Liver (tissue), 8 donors: ENCODE measurements at regions not wholly inside any gene's neighbourhood (a gene's known extent, or its start where the extent isn't known, plus 50 kb on each side); places are given as distances from the start of the nearest gene placed in this dataset.

ENCODE experiments used
- DNase-seq: peaks from one replicate; pipeline ENCODE4 v3.0.0-alpha.2; 2017; ENCODE audit warnings: low spot score
- H3K27ac ChIP-seq, 2 donors: one replicate each; pipeline ENCODE4 v1.7.0; 2013; ENCODE audit warnings: inconsistent platforms in 2 of 2, low read length in 2 of 2, control low read depth in 1 of 2, low read depth in 1 of 2, mild to moderate bottlenecking in 1 of 2
- H3K27me3 ChIP-seq, 4 donors: one replicate each; pipeline versions ENCODE4 v1.6.1 to v1.7.0; 2013; ENCODE audit warnings: low read length in 3 of 4, inconsistent platforms in 1 of 4, mild to moderate bottlenecking in 1 of 4, moderate library complexity in 1 of 4; ENCODE audit not compliant: control insufficient read depth in 4 of 4, insufficient read depth in 4 of 4
- H3K36me3 ChIP-seq, 4 donors: one replicate each; pipeline versions ENCODE4 v1.6.1 to v1.7.0; 2013; ENCODE audit warnings: low read length in 3 of 4, mild to moderate bottlenecking in 3 of 4, low read depth in 1 of 4, moderate library complexity in 1 of 4; ENCODE audit not compliant: control insufficient read depth in 4 of 4, insufficient read depth in 3 of 4
- H3K4me1 ChIP-seq, 4 donors: one replicate each; pipeline versions ENCODE4 v1.6.1 to v1.7.0; 2013; ENCODE audit warnings: low read length in 3 of 4, mild to moderate bottlenecking in 3 of 4, moderate library complexity in 1 of 4; ENCODE audit not compliant: control insufficient read depth in 4 of 4, insufficient read depth in 4 of 4
- H3K4me3 ChIP-seq, 3 donors: one replicate each; pipeline versions ENCODE4 v1.6.1 to v1.7.0; 2013; ENCODE audit warnings: low read length in 3 of 3, control low read depth in 1 of 3, low read depth in 1 of 3, mild to moderate bottlenecking in 1 of 3
- H3K9ac ChIP-seq, 2 donors: one replicate each; pipeline ENCODE4 v1.7.0; 2013; ENCODE audit warnings: low read length in 2 of 2, mild to moderate bottlenecking in 2 of 2, moderate library complexity in 2 of 2, control low read depth in 1 of 2, low read depth in 1 of 2
- H3K9me3 ChIP-seq, 4 donors: one replicate each; pipeline versions ENCODE4 v1.6.1 to v1.7.0; 2013; ENCODE audit warnings: low read length in 3 of 4; ENCODE audit not compliant: control insufficient read depth in 4 of 4
- CTCF ChIP-seq: fragments of 150-350 bp; IDR thresholded peaks from 2 replicates; pipeline ENCODE4 v1.5.1; 2017; ENCODE audit warnings: improper control_type of control experiment, low read depth, low read length; ENCODE audit not compliant: missing input control
- EGR1 ChIP-seq, 2 donors: IDR thresholded peaks; 2 replicates each; pipeline ENCODE4 v1.6.1; 2016 to 2018; ENCODE audit warnings: antibody characterized with exemption in 2 of 2, low read depth in 2 of 2
- FOXA1 ChIP-seq: IDR thresholded peaks from 2 replicates; pipeline ENCODE4 v1.6.1; 2016; ENCODE audit warnings: antibody characterized with exemption
- FOXA2 ChIP-seq: IDR thresholded peaks from 2 replicates; pipeline ENCODE4 v1.6.1; 2016; ENCODE audit warnings: antibody characterized with exemption
- GABPA ChIP-seq, 2 donors: IDR thresholded peaks in 1 of 2; conservative IDR thresholded peaks in 1 of 2; 2 replicates each; pipeline ENCODE4 v1.6.1; 2016; ENCODE audit warnings: antibody characterized with exemption in 2 of 2, mild to moderate bottlenecking in 1 of 2, moderate library complexity in 1 of 2
- HNF4A ChIP-seq, 2 donors: conservative IDR thresholded peaks; 2 replicates each; pipeline ENCODE4 v1.6.1; 2016; ENCODE audit warnings: antibody characterized with exemption in 2 of 2, mild to moderate bottlenecking in 2 of 2
- HNF4G ChIP-seq: IDR thresholded peaks from 2 replicates; pipeline ENCODE4 v1.6.1; 2016; ENCODE audit warnings: antibody characterized with exemption
- JUND ChIP-seq, 2 donors: IDR thresholded peaks; 2 replicates each; pipeline ENCODE4 v1.6.1; 2016; ENCODE audit warnings: antibody characterized with exemption in 2 of 2
- MAX ChIP-seq: IDR thresholded peaks from 2 replicates; pipeline ENCODE4 v1.6.1; 2016; ENCODE audit warnings: antibody characterized with exemption
- NR2F2 ChIP-seq: IDR thresholded peaks from 2 replicates; pipeline ENCODE4 v1.6.1; 2016; ENCODE audit warnings: antibody characterized with exemption
- RAD21 ChIP-seq, 2 donors: IDR thresholded peaks; 2 replicates each; pipeline ENCODE4 v1.6.1; 2016; ENCODE audit warnings: antibody characterized with exemption in 2 of 2, mild to moderate bottlenecking in 2 of 2
- REST ChIP-seq: IDR thresholded peaks from 2 replicates; pipeline ENCODE4 v1.6.1; 2016; ENCODE audit warnings: antibody characterized with exemption, mild to moderate bottlenecking
- RXRA ChIP-seq, 2 donors: IDR thresholded peaks; 2 replicates each; pipeline ENCODE4 v1.6.1; 2017 to 2018; ENCODE audit warnings: antibody characterized with exemption in 2 of 2, mild to moderate bottlenecking in 1 of 2
- SP1 ChIP-seq: IDR thresholded peaks from 2 replicates; pipeline ENCODE4 v1.6.1; 2018; ENCODE audit warnings: antibody characterized with exemption, mild to moderate bottlenecking
- TAF1 ChIP-seq: conservative IDR thresholded peaks from 2 replicates; pipeline ENCODE4 v1.6.1; 2016; ENCODE audit warnings: antibody characterized with exemption, mild to moderate bottlenecking
- YY1 ChIP-seq: IDR thresholded peaks from 2 replicates; pipeline ENCODE4 v1.6.1; 2016; ENCODE audit warnings: antibody characterized with exemption, mild to moderate bottlenecking
- WGBS: extraction: QIAGEN DNeasy Blood & Tissue Kit; methylation state at CpG from one replicate; pipeline ENCODE4 v1.1.7; 2013; 5-methylcytosine and 5-hydroxymethylcytosine counted together
- TF ChIP-seq, protein P1 (sequence below): IDR thresholded peaks from 2 replicates; pipeline ENCODE4 v1.6.1; 2016; ENCODE audit warnings: antibody characterized with exemption
- TF ChIP-seq, protein P2 (sequence below): IDR thresholded peaks from 2 replicates; pipeline ENCODE4 v1.6.1; 2016; ENCODE audit warnings: antibody characterized with exemption
- donor health status: healthy.
- donor health status: healthy.
- donor health status: healthy.
- donor health status: healthy.
- donor health status: healthy.

GRCh38 chr9:27985714-27986113 lies 412.4 kb upstream of the C9orf72 start (continued):
- TF ChIP-seq FOXA2, result no peak
- TF ChIP-seq JUND (IDR thresholded peaks at IDR 0.05), result no peak
- TF ChIP-seq CTCF, result no peak

GRCh38 chr9:27990524-27990923 lies 417.2 kb upstream of the C9orf72 start:
- no peak overlapping the region for H3K27ac ChIP-seq
- H3K4me3 ChIP-seq, result no peak overlapping the region
- H3K9ac ChIP-seq, result no peak overlapping the region
- H3K4me1 ChIP-seq, result no peaks in the 10 kb centered on the region
- TF ChIP-seq, protein P1, sequence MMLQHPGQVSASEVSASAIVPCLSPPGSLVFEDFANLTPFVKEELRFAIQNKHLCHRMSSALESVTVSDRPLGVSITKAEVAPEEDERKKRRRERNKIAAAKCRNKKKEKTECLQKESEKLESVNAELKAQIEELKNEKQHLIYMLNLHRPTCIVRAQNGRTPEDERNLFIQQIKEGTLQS, result no peak
- TF ChIP-seq REST (no peak), CTCF (no peak), HNF4A (conservative IDR thresholded peaks at IDR 0.05) (no peak), HNF4G (no peak), RAD21 (IDR thresholded peaks at IDR 0.05) (no peak), FOXA1 (no peak), TAF1 (no peak), FOXA2 (no peak), GABPA (IDR thresholded peaks at IDR 0.05 in 1 of 2, conservative IDR thresholded peaks at IDR 0.05 in 1 of 2) (no peak), RXRA (IDR thresholded peaks at IDR 0.05) (no peak), YY1 (no peak), MAX (no peak), SP1 (no peak), NR2F2 (no peak), JUND (IDR thresholded peaks at IDR 0.05) (no peak), EGR1 (IDR thresholded peaks at IDR 0.05; ENCODE audit: low read depth in 2 of 2) (no peak)
- TF ChIP-seq, protein P2, sequence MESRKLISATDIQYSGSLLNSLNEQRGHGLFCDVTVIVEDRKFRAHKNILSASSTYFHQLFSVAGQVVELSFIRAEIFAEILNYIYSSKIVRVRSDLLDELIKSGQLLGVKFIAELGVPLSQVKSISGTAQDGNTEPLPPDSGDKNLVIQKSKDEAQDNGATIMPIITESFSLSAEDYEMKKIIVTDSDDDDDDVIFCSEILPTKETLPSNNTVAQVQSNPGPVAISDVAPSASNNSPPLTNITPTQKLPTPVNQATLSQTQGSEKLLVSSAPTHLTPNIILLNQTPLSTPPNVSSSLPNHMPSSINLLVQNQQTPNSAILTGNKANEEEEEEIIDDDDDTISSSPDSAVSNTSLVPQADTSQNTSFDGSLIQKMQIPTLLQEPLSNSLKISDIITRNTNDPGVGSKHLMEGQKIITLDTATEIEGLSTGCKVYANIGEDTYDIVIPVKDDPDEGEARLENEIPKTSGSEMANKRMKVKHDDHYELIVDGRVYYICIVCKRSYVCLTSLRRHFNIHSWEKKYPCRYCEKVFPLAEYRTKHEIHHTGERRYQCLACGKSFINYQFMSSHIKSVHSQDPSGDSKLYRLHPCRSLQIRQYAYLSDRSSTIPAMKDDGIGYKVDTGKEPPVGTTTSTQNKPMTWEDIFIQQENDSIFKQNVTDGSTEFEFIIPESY, result no peak
- no peak for DNase-seq
- H3K36me3 ChIP-seq, result no peaks in the 10 kb centered on the region
- WGBS, result 85% methylated on average over 2 of the region's 2 CpGs
- no peaks in the 10 kb centered on the region for H3K27me3 ChIP-seq
- H3K9me3 ChIP-seq, result no peaks in the 10 kb centered on the region
